ENCODE measurements at regions not wholly inside any gene's neighbourhood (a gene's known extent, or its start where the extent isn't known, plus 50 kb on each side); places are given as distances from the start of the nearest gene placed in this dataset.

DNA sequence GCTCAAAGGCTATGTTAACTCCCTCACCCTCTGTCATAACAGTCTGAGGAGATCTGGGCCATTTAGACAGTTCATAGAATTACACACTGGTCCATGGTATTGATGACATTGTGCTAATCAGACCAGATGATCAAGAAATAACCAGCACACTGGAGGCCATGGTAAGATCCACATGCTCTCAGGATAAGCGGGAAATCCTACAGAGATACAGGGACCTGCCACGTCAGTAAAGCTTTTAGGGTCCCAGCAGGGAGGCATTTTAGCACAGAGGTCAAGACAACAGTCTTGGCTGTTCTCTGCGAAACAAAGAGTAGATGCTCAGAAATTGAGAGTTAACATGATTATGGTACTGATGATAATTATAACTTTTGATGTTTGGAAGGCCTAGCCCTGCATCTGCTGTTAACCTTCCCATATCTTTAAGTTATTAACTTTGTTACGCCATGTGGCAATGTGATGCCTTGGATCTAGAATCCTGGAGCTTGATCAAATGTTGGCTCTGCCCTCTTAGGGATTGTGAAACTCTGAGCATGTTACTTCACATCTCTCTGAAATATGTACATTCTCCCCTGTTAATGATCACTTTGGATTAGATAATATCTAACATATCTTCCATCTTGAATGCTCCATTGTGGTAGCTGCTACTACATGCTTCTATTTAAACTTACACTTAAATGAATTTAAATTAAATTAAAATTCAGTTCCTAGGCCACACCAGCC, 172.0 kb upstream of the SOX9 start:
- TF ChIP-seq POLR2AphosphoS5 (IDR thresholded peaks at IDR 0.05; ENCODE audit: borderline replicate concordance, low read depth, low read length) = no peak
- no peak for TF ChIP-seq EZH2 (IDR thresholded peaks at IDR 0.05)
